ENCODE measurements at regions not wholly inside any gene's neighbourhood (a gene's known extent, or its start where the extent isn't known, plus 50 kb on each side); places are given as distances from the start of the nearest gene placed in this dataset.

- TF ChIP-seq CTCF (IDR thresholded peaks at IDR 0.05; ENCODE audit: low read length), result no peak
- no peak for TF ChIP-seq EZH2 (optimal IDR thresholded peaks at IDR 0.05; ENCODE audit: low read depth, low read length)
- TF ChIP-seq EZH2phosphoT487 (IDR thresholded peaks at IDR 0.05; ENCODE audit: low read length), result no peak
Measured at GRCh38 chr3:73933585-73933984, 308.8 kb upstream of the PDZRN3 start.
